Fibroblast of the aortic adventitia (primary cell): ENCODE measurements at regions not wholly inside any gene's neighbourhood (a gene's known extent, or its start where the extent isn't known, plus 50 kb on each side); places are given as distances from the start of the nearest gene placed in this dataset.

Experiments used
- DNase-seq: peaks from one replicate; pipeline ENCODE4 v3.0.0-alpha.2; 2010; ENCODE audit warnings: low read depth
- H3K4me3 ChIP-seq: 2 replicates; pipeline ENCODE4 v1.5.1; 2011; ENCODE audit warnings: low read depth, mild to moderate bottlenecking, control low read depth, low read length, moderate library complexity
- CTCF ChIP-seq: IDR thresholded peaks from 2 replicates; pipeline ENCODE4 v1.5.1; 2011; ENCODE audit warnings: mild to moderate bottlenecking, low read length, control low read depth, inconsistent platforms; ENCODE audit not compliant: insufficient read depth

- no peak for TF ChIP-seq CTCF
- no peak overlapping the region for H3K4me3 ChIP-seq
- DNase-seq: no peak
These were observed 577.7 kb downstream of the KIF4B start for GRCh38 chr5:155591273-155591672.

- H3K4me3 ChIP-seq: no peak overlapping the region
- DNase-seq: no peak
- TF ChIP-seq CTCF: no peak
These were observed 580.7 kb downstream of the KIF4B start for GRCh38 chr5:155594270-155594669.

- TF ChIP-seq CTCF: no peak
- DNase-seq: no peak
- no peak overlapping the region for H3K4me3 ChIP-seq
These were observed 582.2 kb downstream of the KIF4B start for GRCh38 chr5:155595791-155596190.

GRCh38 chr5:155598552-155598951 lies 585.0 kb downstream of the KIF4B start:
- no peak overlapping the region for H3K4me3 ChIP-seq
- no peak for TF ChIP-seq CTCF
- no peak for DNase-seq

- no peak for TF ChIP-seq CTCF
- DNase-seq: no peak
- H3K4me3 ChIP-seq: no peak overlapping the region
These were observed 592.4 kb downstream of the KIF4B start for GRCh38 chr5:155605920-155606319.

GRCh38 chr5:155616779-155617392 lies 603.3 kb downstream of the KIF4B start:
- no peak overlapping the region for H3K4me3 ChIP-seq
- TF ChIP-seq CTCF: no peak
- DNase-seq: no peak

- no peak for TF ChIP-seq CTCF
- no peak for DNase-seq
- H3K4me3 ChIP-seq: no peak overlapping the region
These were observed 606.1 kb downstream of the KIF4B start for GRCh38 chr5:155619688-155620087.
